NCI-H2196 treated with DMSO at 0.1 percent for 48 hours (cell line): ENCODE measurements at regions not wholly inside any gene's neighbourhood (a gene's known extent, or its start where the extent isn't known, plus 50 kb on each side); places are given as distances from the start of the nearest gene placed in this dataset.
"Not testable (repeated sequence)": the region's sequence is repeated elsewhere in the genome, so short reads cannot be mapped to it uniquely, and the experiment has no call there.

Source experiments
- DNase-seq: peaks from one replicate; lab custom pipeline; 2025; ENCODE audit not compliant: unreplicated experiment; lab: John Stamatoyannopoulos, UW

GRCh38 chr18:60018618-60019462 lies 119.0 kb downstream of the PMAIP1 start:
- no peak for DNase-seq

DNA sequence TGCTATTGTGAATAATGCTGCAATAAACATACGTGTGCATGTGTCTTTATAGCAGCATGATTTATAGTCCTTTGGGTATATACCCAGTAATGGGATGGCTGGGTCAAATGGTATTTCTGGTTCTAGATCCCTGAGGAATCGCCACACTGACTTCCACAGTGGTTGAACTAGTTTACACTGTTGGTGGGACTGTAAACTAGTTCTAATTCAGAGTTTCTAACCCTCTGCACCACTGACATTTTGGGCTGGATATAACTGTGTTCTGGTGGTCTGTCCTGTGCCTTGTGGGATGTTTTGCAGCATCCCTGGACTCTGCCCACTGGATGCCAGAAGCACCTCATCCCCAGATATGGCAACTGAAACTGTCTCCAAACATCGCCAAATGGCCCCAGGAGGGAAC lies 118.3 kb downstream of the PMAIP1 start:
- DNase-seq: not testable (repeated sequence)

- no peak for DNase-seq
Observed at GRCh38 chr18:60017371-60017770, 117.6 kb downstream of the PMAIP1 start.

GRCh38 chr18:60015826-60016225 lies 116.0 kb downstream of the PMAIP1 start:
- DNase-seq: not testable (repeated sequence)

- not testable (repeated sequence) for DNase-seq
Observed at GRCh38 chr18:60013148-60013547, 113.4 kb downstream of the PMAIP1 start.

DNA sequence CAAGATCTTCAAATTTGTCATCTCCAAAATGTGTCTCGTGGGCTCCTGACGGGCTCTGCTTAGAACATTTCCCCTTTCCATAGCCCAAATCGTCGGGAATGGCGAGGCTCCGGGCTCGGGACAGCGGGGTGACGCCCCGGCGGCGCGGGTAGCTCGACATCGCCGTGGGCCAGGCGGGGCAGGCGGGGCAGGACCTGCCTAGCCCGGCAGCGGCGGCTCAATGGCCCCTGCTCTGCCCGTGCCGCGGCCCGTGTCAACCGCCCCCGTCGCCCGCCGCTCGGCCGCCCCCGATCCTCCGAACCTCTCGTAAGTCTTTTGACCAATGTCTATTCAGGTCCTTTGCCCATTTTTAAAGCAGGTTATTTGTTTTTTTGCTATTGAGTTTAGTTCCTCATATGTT lies 111.2 kb downstream of the PMAIP1 start:
- no peak for DNase-seq

GRCh38 chr18:60010513-60010912 lies 110.7 kb downstream of the PMAIP1 start:
- DNase-seq: no peak

DNA sequence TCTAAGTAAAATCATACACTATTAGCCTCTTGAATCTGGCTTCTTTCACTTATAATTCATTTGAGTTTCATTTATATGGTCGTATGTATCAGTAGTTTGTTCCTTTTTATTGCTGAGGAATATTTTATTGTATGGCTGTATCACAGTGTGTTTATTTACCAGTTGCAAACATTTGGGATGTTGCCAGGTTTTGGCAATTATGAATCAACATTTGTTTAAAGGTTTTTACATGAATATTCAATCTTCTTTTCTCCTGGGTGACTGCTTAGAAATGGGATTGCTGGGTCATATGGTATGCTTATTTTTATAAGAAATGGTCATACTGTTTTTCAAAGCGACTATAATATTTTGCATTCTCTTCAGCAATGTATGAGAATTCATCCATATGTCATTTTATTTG lies 107.9 kb downstream of the PMAIP1 start:
- no peak for DNase-seq

GRCh38 chr18:60003610-60004185 lies 103.9 kb downstream of the PMAIP1 start:
- DNase-seq: no peak

DNA sequence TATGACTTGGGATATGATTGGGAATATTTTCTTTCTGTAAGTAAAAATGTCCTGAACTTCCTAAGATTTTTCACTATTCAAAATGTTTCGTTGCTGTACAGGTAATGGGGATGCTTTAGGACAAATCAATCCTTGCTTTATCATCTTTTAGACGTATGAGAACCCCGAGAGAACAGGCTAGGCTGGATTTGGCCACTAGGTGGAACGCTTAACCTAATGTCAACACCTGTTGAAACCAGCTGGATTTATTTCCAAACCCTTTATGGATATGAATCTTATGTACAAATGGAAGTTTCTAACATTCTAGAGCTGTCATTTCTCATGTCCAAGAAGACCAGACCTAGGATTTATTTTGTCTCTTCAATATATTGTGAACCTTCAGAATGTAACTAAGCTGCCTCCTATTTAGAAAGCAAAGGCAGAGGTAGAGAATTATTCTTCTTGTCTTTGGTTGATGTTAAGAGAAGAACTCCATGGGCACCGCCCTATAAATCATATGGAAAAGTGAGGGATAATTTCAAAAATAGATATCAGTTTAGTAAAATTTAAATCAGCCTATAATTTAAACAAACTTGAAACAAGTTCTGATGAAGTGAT lies 96.7 kb downstream of the PMAIP1 start:
- peak; percentile 39 for DNase-seq

DNA sequence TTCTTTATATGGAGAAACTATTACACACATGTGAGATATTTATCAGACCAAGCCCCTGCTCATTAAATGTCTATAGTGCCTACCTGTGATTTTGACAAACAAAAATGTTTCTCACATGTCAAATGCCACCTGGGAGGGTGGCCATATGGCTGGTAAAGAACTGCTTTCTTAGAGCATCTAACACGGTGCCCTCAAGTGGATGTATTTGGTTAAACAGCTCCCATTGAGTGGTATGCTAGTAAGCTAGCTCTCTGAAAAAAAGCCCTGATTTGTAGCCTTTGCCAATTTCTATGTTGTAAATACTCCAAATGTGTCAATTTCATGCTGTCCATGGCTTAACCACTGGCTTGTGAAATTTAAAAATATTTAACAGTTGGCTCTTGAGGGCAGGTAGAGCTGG lies 94.6 kb downstream of the PMAIP1 start:
- DNase-seq: no peak

DNA sequence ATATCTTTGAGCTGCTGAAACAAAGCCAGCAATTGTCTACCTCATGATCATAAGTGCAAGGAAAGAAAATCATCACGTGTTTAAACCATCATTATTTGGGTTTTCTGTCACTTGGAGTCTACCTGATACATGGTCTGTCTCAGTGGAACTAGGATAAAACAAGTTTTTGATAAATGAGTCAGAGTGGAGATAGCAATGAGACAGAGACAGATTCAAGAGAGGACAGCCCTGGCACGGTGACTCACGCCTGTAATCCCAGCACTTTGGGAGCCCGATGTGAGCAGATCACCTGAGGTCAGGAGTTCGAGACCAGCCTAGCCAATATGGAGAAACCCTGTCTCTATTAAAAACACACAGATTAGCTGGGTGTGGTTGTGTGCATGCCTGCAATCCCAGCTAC lies 93.8 kb downstream of the PMAIP1 start:
- DNase-seq: no peak

- DNase-seq: no peak
Observed at GRCh38 chr18:59990121-59990823, 90.5 kb downstream of the PMAIP1 start.

GRCh38 chr18:59988098-59988706 lies 88.4 kb downstream of the PMAIP1 start:
- DNase-seq: peak; percentile 14

DNA sequence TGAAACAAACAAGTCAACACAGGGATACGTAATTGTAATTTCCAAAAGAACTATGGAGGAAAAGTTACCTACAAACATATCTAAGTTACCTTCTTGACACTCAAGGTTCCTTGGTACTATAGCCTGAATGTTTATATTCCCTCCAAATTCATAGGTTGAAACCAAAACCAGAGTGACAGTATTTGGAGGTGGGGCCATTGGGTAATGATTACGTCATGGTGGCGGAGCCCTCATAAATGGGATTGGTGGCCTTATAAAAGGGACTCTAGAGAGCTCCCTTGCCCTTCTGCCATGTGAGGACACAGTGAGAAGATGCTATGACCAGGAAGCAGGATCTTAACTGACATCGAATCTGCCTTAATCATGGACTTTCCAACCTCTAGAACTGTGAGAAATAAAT lies 87.3 kb downstream of the PMAIP1 start:
- no peak for DNase-seq

DNA sequence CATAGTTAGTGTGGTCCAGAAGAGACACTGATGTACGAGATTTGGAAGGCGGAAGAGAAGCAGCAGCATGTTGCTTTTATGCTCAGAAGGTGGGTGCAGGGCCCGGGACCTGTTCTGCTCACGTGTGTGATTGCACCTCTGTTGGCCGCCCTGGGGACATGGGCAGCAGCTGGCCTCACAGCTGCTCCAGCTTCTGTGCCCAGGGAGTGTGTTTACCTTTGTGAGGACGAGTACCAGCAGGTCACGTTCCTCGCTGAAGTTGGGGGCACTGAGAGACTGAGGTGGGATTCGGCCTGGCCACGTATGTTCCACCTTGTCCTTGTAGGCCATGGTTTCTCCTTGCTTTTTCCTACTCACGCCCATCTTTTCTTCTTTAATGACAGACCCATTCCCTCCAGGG lies 86.3 kb downstream of the PMAIP1 start:
- no peak for DNase-seq

DNA sequence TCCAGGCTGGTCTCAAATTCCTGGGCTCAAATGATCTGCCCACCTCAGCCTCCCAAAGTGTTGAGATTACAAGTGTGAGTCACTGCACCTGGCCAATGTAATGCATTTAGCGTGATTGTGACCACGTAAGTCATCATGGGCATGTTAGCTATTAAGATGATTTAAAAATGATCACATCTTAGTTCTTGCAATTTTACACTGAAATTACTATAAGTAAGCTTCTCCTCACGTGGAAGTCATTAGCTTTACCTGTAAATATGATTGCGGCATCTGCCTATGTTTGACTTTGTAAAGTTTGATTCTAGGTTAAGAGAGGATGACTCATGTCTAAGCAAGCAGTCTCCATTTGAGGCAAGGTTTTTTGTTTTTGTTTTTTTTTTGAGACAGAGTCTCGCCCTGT lies 85.5 kb downstream of the PMAIP1 start:
- no peak for DNase-seq

GRCh38 chr18:59983506-59983905 lies 83.7 kb downstream of the PMAIP1 start:
- DNase-seq: no peak

GRCh38 chr18:59980188-59980637 lies 80.4 kb downstream of the PMAIP1 start:
- DNase-seq: no peak

DNA sequence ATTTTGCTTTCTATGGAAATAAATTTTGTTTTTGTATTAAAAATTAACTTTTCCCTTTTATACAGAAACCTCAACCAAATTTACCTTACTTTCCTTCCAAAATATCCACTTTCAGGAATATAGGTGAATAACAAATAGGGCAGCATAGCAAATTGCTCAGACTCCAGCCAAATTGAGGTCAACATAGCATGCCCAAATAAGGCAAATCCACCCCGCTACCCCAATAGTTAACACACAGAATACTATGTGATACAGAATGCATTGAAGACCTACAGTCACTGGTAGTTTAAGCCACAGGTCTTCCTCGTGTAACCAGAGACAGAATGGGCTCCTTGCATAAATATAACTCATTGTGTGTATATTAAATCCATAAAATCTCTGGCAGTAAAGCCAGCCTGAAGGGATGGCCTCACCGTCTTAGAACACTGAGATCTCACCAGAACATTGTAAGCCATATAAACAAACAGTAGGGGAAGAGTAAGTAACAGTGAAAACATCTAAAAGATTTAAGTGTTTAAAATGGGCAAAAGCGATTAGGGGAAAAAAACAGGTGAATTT lies 72.2 kb downstream of the PMAIP1 start:
- DNase-seq: no peak

DNA sequence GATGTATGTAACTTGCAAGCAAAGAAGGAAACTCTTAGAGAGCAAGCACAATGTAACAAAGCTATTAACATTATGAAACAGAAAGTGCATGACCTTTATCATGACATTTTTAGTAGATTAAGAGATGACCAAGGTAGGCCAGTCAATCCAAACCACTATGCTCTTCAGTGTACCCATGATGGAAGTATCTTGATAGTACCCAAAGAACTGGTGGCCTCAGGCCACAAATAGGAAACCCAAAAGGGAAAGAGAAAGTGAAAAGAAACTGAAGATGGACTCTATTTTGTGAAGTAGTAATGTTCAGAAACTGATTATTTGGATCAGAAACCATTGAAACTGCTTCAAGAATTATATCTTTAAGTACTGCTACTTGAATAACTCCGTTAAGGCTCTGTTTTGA lies 71.3 kb downstream of the PMAIP1 start:
- not testable (repeated sequence) for DNase-seq
